NB4 (cell line): ENCODE measurements at regions not wholly inside any gene's neighbourhood (a gene's known extent, or its start where the extent isn't known, plus 50 kb on each side); places are given as distances from the start of the nearest gene placed in this dataset.

ENCODE experiments used
- DNase-seq: peaks from one replicate; pipeline ENCODE4 v3.0.0; 2010; ENCODE audit warnings: low read depth
- H3K4me3 ChIP-seq: one replicate; pipeline ENCODE4 v1.5.1; 2011; ENCODE audit warnings: mild to moderate bottlenecking, low read depth, low read length, moderate library complexity
- MAX ChIP-seq: IDR thresholded peaks from 2 replicates; pipeline ENCODE4 v1.6.1; 2011; ENCODE audit warnings: low read depth, low read length
- MYC ChIP-seq: IDR thresholded peaks from 2 replicates; pipeline ENCODE4 v1.6.1; 2011; ENCODE audit warnings: low read depth, low read length
- POLR2A ChIP-seq: IDR thresholded peaks from 2 replicates; pipeline ENCODE4 v1.6.1; 2011; ENCODE audit warnings: mild to moderate bottlenecking; ENCODE audit not compliant: insufficient read length; ENCODE audit errors: extremely low read depth
- TF ChIP-seq, protein P1 (sequence below): IDR thresholded peaks from one replicate; pipeline ENCODE4 v1.5.1; 2012; ENCODE audit warnings: low read depth, low read length

- DNase-seq, result no peak
- TF ChIP-seq, protein P1, sequence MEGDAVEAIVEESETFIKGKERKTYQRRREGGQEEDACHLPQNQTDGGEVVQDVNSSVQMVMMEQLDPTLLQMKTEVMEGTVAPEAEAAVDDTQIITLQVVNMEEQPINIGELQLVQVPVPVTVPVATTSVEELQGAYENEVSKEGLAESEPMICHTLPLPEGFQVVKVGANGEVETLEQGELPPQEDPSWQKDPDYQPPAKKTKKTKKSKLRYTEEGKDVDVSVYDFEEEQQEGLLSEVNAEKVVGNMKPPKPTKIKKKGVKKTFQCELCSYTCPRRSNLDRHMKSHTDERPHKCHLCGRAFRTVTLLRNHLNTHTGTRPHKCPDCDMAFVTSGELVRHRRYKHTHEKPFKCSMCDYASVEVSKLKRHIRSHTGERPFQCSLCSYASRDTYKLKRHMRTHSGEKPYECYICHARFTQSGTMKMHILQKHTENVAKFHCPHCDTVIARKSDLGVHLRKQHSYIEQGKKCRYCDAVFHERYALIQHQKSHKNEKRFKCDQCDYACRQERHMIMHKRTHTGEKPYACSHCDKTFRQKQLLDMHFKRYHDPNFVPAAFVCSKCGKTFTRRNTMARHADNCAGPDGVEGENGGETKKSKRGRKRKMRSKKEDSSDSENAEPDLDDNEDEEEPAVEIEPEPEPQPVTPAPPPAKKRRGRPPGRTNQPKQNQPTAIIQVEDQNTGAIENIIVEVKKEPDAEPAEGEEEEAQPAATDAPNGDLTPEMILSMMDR, result no peak
- TF ChIP-seq POLR2A, result no peak
- TF ChIP-seq MYC, result no peak
- TF ChIP-seq MAX, result no peak
- H3K4me3 ChIP-seq, result no peak overlapping the region
Measured at GRCh38 chr2:239670463-239671120, 269.8 kb upstream of the HDAC4 start.

GRCh38 chr2:239669899-239670460, 269.2 kb upstream of the HDAC4 start:
- DNase-seq, result no peak
- no peak overlapping the region for H3K4me3 ChIP-seq
- TF ChIP-seq MAX (no peak), POLR2A (no peak), MYC (no peak)
- TF ChIP-seq, protein P1, result no peak

DNA sequence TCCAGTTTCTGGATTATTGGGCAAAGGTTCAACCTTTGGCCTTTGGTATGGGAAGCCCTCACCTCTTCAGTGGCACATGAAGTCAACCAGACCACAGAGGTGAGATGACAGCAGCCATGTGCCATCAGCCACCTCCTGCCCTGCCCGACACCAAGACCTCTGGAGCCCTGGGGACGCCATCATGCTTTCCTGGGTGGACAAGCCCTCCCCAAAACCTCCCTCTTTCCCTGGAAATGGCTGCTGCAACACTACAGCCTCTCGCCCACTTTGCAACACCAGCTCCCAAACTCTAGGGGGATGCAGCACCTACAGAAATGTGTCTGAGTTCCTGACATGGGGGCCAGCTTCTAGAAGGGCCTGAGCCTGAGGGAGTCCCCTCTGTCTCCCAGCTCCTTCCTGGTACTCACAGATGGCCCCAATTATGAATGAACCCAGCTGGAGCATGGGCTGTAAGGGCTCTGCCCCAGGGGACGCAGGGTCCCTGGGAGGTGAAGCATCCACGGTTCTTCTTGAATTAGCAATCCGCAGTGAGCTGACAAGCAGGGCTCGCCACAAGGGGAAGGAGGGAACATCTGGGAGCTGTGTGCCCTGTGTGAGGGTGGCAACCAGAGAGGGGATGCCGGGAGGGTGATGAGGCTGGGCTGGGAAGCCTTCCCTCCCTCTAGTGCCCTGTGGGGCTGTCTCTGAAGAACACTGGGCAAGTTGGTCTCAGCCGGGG, 268.5 kb upstream of the HDAC4 start:
- no peak overlapping the region for H3K4me3 ChIP-seq
- TF ChIP-seq POLR2A, result no peak
- no peak for TF ChIP-seq MAX
- TF ChIP-seq, protein P1, result no peak
- no peak for TF ChIP-seq MYC
- DNase-seq, result no peak

GRCh38 chr2:239668651-239669050, 267.8 kb upstream of the HDAC4 start:
- TF ChIP-seq MYC (no peak), POLR2A (no peak)
- no peak for DNase-seq
- H3K4me3 ChIP-seq, result no peak overlapping the region

- TF ChIP-seq POLR2A (no peak), MYC (no peak), MAX (no peak)
- TF ChIP-seq, protein P1, result no peak
- no peak overlapping the region for H3K4me3 ChIP-seq
- DNase-seq, result no peak
Measured at GRCh38 chr2:239668042-239668441, 267.2 kb upstream of the HDAC4 start.

GRCh38 chr2:239667431-239667985, 266.7 kb upstream of the HDAC4 start:
- TF ChIP-seq, protein P1, result no peak
- TF ChIP-seq POLR2A (no peak), MYC (no peak), MAX (no peak)
- H3K4me3 ChIP-seq, result no peak overlapping the region
- DNase-seq, result no peak
